ENCODE measurements at regions not wholly inside any gene's neighbourhood (a gene's known extent, or its start where the extent isn't known, plus 50 kb on each side); places are given as distances from the start of the nearest gene placed in this dataset.
"Not testable (repeated sequence)": the region's sequence is repeated elsewhere in the genome, so short reads cannot be mapped to it uniquely, and the experiment has no call there.

GRCh38 chr5:19140276-19140675 is 847.7 kb downstream of the CDH18 start:
- no peaks in the 10 kb centered on the region for H3K36me3 ChIP-seq
- TF ChIP-seq EP300 (IDR thresholded peaks at IDR 0.05) (no peak), POLR2AphosphoS5 (IDR thresholded peaks at IDR 0.05) (no peak), POLR2A (IDR thresholded peaks at IDR 0.05) (no peak), CTCF (IDR thresholded peaks at IDR 0.05) (no peak)
- H3K27ac ChIP-seq = no peak overlapping the region
- WGBS, 5 donors = 52 to 67% (median 58%) methylated on average over 2 of the region's 2 CpGs
- peaks cover 0 to 18% (median 4%) of the 10 kb centered on the region in 4 donors for H3K9me3 ChIP-seq
- no peak for DNase-seq
- intact Hi-C loops (cut with DNase I; ENCODE audit: low total_unique reads) = no loop called here
- no peaks in the 10 kb centered on the region for H3K27me3 ChIP-seq
- H3K4me1 ChIP-seq = no peaks in the 10 kb centered on the region
- H3K4me3 ChIP-seq = no peak overlapping the region

GRCh38 chr5:19141937-19142524 is 846.0 kb downstream of the CDH18 start:
- DNase-seq; H3K4me3 ChIP-seq; H3K4me1 ChIP-seq; H3K27me3 ChIP-seq; H3K36me3 ChIP-seq; intact Hi-C loops (cut with DNase I; ENCODE audit: low total_unique reads); H3K27ac ChIP-seq: not testable (repeated sequence)
- peaks cover 0 to 18% (median 4%) of the 10 kb centered on the region in 4 donors for H3K9me3 ChIP-seq
- WGBS, 5 donors = 88 to 93% (median 90%) methylated on average over 18 to 20 of the region's 20 CpGs

GRCh38 chr5:19142713-19143414 is 845.1 kb downstream of the CDH18 start:
- intact Hi-C loops (cut with DNase I; ENCODE audit: low total_unique reads); DNase-seq; H3K36me3 ChIP-seq; H3K27me3 ChIP-seq; H3K4me3 ChIP-seq; H3K27ac ChIP-seq; H3K4me1 ChIP-seq: not testable (repeated sequence)
- 67 to 94% (median 91%) methylated on average over 16 to 36 of the region's 38 CpGs for WGBS, 5 donors
- H3K9me3 ChIP-seq = peaks cover 0 to 18% (median 4%) of the 10 kb centered on the region in 4 donors

GRCh38 chr5:19143935-19144334 is 844.1 kb downstream of the CDH18 start:
- Histone ChIP-seq H3K36me3 (no peaks in the 10 kb centered on the region), H3K4me3 (no peak overlapping the region), H3K9me3 (peaks cover 0 to 22% (median 5%) of the 10 kb centered on the region in 4 donors), H3K4me1 (no peaks in the 10 kb centered on the region), H3K27ac (no peak overlapping the region), H3K27me3 (no peaks in the 10 kb centered on the region)
- 50 to 59% (median 57%) methylated on average over 4 of the region's 4 CpGs for WGBS, 5 donors
- TF ChIP-seq EP300 (IDR thresholded peaks at IDR 0.05) = no peak
- TF ChIP-seq CTCF (IDR thresholded peaks at IDR 0.05) = no peak
- no peak for TF ChIP-seq POLR2A (IDR thresholded peaks at IDR 0.05)
- no peak for TF ChIP-seq POLR2AphosphoS5 (IDR thresholded peaks at IDR 0.05)
- intact Hi-C loops (cut with DNase I; ENCODE audit: low total_unique reads) = no loop called here
- no peak for DNase-seq

- Histone ChIP-seq H3K4me3 (no peak overlapping the region), H3K4me1 (no peaks in the 10 kb centered on the region), H3K27ac (no peak overlapping the region), H3K27me3 (no peaks in the 10 kb centered on the region), H3K36me3 (no peaks in the 10 kb centered on the region), H3K9me3 (no peaks in the 10 kb centered on the region)
- no peak for DNase-seq
- intact Hi-C loops (cut with DNase I; ENCODE audit: low total_unique reads) = no loop called here
- TF ChIP-seq POLR2A (IDR thresholded peaks at IDR 0.05) (no peak), CTCF (IDR thresholded peaks at IDR 0.05) (no peak), EP300 (IDR thresholded peaks at IDR 0.05) (no peak), POLR2AphosphoS5 (IDR thresholded peaks at IDR 0.05) (no peak)
Observed at GRCh38 chr5:19169426-19169825, 818.6 kb downstream of the CDH18 start.
